ENCODE measurements at regions not wholly inside any gene's neighbourhood (a gene's known extent, or its start where the extent isn't known, plus 50 kb on each side); places are given as distances from the start of the nearest gene placed in this dataset.
"Not testable (repeated sequence)": the region's sequence is repeated elsewhere in the genome, so short reads cannot be mapped to it uniquely, and the experiment has no call there.

DNA sequence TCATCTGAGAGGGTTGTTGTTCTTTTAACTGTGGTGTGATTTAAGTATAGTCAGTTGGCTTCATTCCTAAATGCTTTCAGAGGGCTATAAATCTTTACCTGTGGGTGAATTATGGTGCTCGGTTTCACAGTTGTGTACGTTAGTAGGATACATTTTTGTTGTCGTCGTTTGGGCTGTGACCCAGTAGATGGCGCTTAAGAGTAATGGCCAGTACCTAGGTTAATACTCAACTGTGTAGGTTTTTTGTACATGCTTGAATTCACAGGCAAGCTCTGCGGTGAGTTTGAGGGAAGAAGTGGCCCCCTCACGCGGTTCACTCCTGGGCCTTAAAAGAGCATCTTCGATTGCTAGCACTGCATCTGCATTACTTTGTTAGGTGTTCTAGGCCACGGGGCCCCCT, 571.7 kb upstream of the TGIF2LX start:
- peak in 1 of 2 experiments; percentile 19 for DNase-seq

DNA sequence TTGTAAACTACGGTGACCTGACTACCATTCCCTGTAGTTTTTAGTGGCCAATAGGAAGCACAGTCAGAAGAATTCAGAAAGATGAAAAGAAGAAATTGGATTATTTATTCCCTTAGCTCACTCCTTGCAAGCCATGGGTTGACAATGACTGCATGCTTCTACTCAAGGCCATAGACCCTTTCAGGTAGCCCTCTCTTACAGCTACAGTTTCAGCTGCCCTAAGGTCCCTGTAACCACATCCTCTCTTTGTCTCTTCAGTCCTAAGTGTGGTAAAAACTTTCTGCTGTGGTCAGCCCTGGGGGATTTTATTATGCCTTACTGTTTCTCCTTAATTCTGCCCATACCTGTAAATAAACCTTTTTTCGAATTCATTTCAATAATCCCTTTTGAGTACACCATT, 551.8 kb upstream of the TGIF2LX start:
- not testable (repeated sequence) for DNase-seq

DNA sequence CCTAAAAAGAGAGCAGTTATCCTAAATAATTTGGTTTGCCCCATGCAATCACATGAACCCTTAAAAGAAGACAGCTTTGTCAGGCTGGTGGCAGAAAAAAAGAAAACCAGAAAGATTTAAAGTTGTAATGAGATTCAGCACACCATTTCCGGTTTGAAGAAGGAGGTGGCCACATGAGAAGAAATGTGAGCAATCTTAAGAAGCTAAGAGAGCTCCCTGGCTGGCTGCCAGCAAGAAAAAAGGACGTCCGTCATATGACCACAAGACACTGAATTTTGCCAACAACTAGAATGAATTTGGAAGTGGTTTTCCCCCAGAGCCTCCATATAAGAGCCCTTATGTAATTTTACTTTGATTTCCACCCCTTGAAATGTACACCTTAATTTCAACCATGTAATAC, 528.7 kb upstream of the TGIF2LX start:
- not testable (repeated sequence) for DNase-seq

- DNase-seq: not testable (repeated sequence)
These were observed 518.9 kb upstream of the TGIF2LX start for GRCh38 chrX:89402818-89403217.

- not testable (repeated sequence) for DNase-seq
These were observed 516.6 kb upstream of the TGIF2LX start for GRCh38 chrX:89405148-89405547.

GRCh38 chrX:89416930-89417329, 504.8 kb upstream of the TGIF2LX start:
- not testable (repeated sequence) for DNase-seq

- DNase-seq: not testable (repeated sequence)
These were observed 489.0 kb upstream of the TGIF2LX start for GRCh38 chrX:89432652-89433231.

Measured in activated T-cell treated with anti-CD3 and anti-CD28 coated beads, Interleukin-2, amount 50 U/mL, for 48 hours (primary cell).